PFSK-1 (cell line): ENCODE measurements at regions not wholly inside any gene's neighbourhood (a gene's known extent, or its start where the extent isn't known, plus 50 kb on each side); places are given as distances from the start of the nearest gene placed in this dataset.

ENCODE experiments used
- POLR2AphosphoS5 ChIP-seq: IDR thresholded peaks from 2 replicates; pipeline ENCODE4 v1.6.1; 2012; ENCODE audit warnings: low read depth, mild to moderate bottlenecking, control low read depth, low read length, moderate library complexity
- SIN3A ChIP-seq: IDR thresholded peaks from 2 replicates; pipeline ENCODE4 v1.6.1; 2012; ENCODE audit warnings: mild to moderate bottlenecking, low read length, moderate library complexity, borderline replicate concordance; ENCODE audit not compliant: insufficient read depth
- TAF1 ChIP-seq: IDR thresholded peaks from 2 replicates; pipeline ENCODE4 v1.6.1; 2012; ENCODE audit warnings: low read length, control low read depth, borderline replicate concordance; ENCODE audit not compliant: insufficient read depth
- TF ChIP-seq, protein P1 (sequence below), 2 experiments: IDR thresholded peaks; 2 replicates each; pipeline versions ENCODE4 v1.6.1 to v1.8.0; 2011 to 2012; ENCODE audit warnings: low read depth in 2 of 2, low read length in 2 of 2, control low read depth in 1 of 2, inconsistent platforms in 1 of 2, mild to moderate bottlenecking in 1 of 2, moderate library complexity in 1 of 2; ENCODE audit not compliant: insufficient read depth in 1 of 2

DNA sequence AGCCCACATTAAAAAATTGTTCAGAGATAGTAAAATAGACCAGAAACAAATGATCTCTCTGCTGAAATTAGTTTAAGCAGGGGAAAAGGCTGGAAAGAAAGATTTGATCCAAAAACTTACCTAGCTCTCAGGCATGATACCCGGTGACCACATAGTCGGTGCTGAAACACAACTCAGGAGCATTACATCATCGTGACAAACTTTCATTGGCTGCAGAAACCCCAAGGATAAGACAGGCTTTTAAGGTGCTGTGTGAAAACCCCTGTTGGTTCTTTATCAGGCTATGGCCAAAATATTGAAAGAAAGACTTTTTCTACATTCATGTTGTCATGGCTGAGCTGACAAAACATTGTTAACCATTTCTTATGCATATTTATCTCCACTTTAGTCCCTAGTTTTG, 171.7 kb upstream of the KLF12 start:
- TF ChIP-seq SIN3A (no peak), POLR2AphosphoS5 (no peak), TAF1 (no peak)
- TF ChIP-seq, protein P1, sequence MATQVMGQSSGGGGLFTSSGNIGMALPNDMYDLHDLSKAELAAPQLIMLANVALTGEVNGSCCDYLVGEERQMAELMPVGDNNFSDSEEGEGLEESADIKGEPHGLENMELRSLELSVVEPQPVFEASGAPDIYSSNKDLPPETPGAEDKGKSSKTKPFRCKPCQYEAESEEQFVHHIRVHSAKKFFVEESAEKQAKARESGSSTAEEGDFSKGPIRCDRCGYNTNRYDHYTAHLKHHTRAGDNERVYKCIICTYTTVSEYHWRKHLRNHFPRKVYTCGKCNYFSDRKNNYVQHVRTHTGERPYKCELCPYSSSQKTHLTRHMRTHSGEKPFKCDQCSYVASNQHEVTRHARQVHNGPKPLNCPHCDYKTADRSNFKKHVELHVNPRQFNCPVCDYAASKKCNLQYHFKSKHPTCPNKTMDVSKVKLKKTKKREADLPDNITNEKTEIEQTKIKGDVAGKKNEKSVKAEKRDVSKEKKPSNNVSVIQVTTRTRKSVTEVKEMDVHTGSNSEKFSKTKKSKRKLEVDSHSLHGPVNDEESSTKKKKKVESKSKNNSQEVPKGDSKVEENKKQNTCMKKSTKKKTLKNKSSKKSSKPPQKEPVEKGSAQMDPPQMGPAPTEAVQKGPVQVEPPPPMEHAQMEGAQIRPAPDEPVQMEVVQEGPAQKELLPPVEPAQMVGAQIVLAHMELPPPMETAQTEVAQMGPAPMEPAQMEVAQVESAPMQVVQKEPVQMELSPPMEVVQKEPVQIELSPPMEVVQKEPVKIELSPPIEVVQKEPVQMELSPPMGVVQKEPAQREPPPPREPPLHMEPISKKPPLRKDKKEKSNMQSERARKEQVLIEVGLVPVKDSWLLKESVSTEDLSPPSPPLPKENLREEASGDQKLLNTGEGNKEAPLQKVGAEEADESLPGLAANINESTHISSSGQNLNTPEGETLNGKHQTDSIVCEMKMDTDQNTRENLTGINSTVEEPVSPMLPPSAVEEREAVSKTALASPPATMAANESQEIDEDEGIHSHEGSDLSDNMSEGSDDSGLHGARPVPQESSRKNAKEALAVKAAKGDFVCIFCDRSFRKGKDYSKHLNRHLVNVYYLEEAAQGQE (IDR thresholded peaks at IDR 0.05; ENCODE audit: insufficient read depth in 1 of 2, low read depth in 2 of 2, low read length in 2 of 2): no peak
